ENCODE measurements at regions not wholly inside any gene's neighbourhood (a gene's known extent, or its start where the extent isn't known, plus 50 kb on each side); places are given as distances from the start of the nearest gene placed in this dataset.
"Not testable (repeated sequence)": the region's sequence is repeated elsewhere in the genome, so short reads cannot be mapped to it uniquely, and the experiment has no call there.

GRCh38 chr11:110356762-110357671, 60.6 kb upstream of the RDX start:
- Mint-ChIP-seq H3K36me3 (ENCODE audit: insufficient read depth, unreplicated experiment) (no peaks in the 10 kb centered on the region), H3K4me1 (ENCODE audit: low read depth, unreplicated experiment) (peaks cover 21% of the 10 kb centered on the region), H3K9me3 (ENCODE audit: low read depth, unreplicated experiment) (no peaks in the 10 kb centered on the region), H3K27me3 (ENCODE audit: unreplicated experiment) (no peaks in the 10 kb centered on the region), H3K27ac (ENCODE audit: unreplicated experiment) (peak overlapping the region; percentile 33), H3K4me3 (ENCODE audit: low read depth, unreplicated experiment) (no peak overlapping the region)
- BruUV-seq (replicated peaks) = no TSS peak
- no peak for TF ChIP-seq CTCF (IDR thresholded peaks at IDR 0.05; ENCODE audit: unreplicated experiment)
- intact Hi-C loops (cut with micrococcal nuclease; ENCODE audit: unreplicated experiment) = loop anchor here (5.0 kb wide), 1 partner anchor 65 kb away; no protein-coding TSS in a partner anchor
- CTCF ChIA-PET = no interaction called here
- DNase-seq = peak; percentile 51

GRCh38 chr11:110358336-110358735, 61.9 kb upstream of the RDX start:
- peaks cover 29% of the 10 kb centered on the region for H3K4me1 Mint-ChIP-seq (ENCODE audit: low read depth, unreplicated experiment)
- no peak overlapping the region for H3K27ac Mint-ChIP-seq (ENCODE audit: unreplicated experiment)
- H3K27me3 Mint-ChIP-seq (ENCODE audit: unreplicated experiment) = no peaks in the 10 kb centered on the region
- H3K4me3 Mint-ChIP-seq (ENCODE audit: low read depth, unreplicated experiment) = no peak overlapping the region
- no peaks in the 10 kb centered on the region for H3K36me3 Mint-ChIP-seq (ENCODE audit: insufficient read depth, unreplicated experiment)
- H3K9me3 Mint-ChIP-seq (ENCODE audit: low read depth, unreplicated experiment) = no peaks in the 10 kb centered on the region
- no peak for TF ChIP-seq CTCF (IDR thresholded peaks at IDR 0.05; ENCODE audit: unreplicated experiment)
- no peak for DNase-seq
- no TSS peak for BruUV-seq (replicated peaks)
- intact Hi-C loops (cut with micrococcal nuclease; ENCODE audit: unreplicated experiment) = loop anchor here (5.0 kb wide), 1 partner anchor 66 kb away; no protein-coding TSS in a partner anchor
- CTCF ChIA-PET = no interaction called here

GRCh38 chr11:110360781-110361408, 64.5 kb upstream of the RDX start:
- H3K4me3 Mint-ChIP-seq (ENCODE audit: low read depth, unreplicated experiment); H3K9me3 Mint-ChIP-seq (ENCODE audit: low read depth, unreplicated experiment); H3K27me3 Mint-ChIP-seq (ENCODE audit: unreplicated experiment); H3K36me3 Mint-ChIP-seq (ENCODE audit: insufficient read depth, unreplicated experiment); BruUV-seq (replicated peaks); H3K27ac Mint-ChIP-seq (ENCODE audit: unreplicated experiment); CTCF ChIA-PET; DNase-seq: not testable (repeated sequence)
- intact Hi-C loops (cut with micrococcal nuclease; ENCODE audit: unreplicated experiment) = loop anchor here (10.0 kb wide), 1 partner anchor 266 kb away; the partner anchor contains the start of gene ZC3H12C
- peaks cover 19% of the 10 kb centered on the region for H3K4me1 Mint-ChIP-seq (ENCODE audit: low read depth, unreplicated experiment)

- CTCF ChIA-PET = interaction anchor here (1.0 to 1.1 kb wide), 2 partner anchors 35 to 159 kb away, joined by 4 read pairs; no protein-coding TSS in a partner anchor
- BruUV-seq (replicated peaks) = no TSS peak
- TF ChIP-seq CTCF (IDR thresholded peaks at IDR 0.05; ENCODE audit: unreplicated experiment) = no peak
- intact Hi-C loops (cut with micrococcal nuclease; ENCODE audit: unreplicated experiment) = loop anchor here (10.0 kb wide), 1 partner anchor 268 kb away; the partner anchor contains the start of gene ZC3H12C
- Mint-ChIP-seq H3K27ac (ENCODE audit: unreplicated experiment) (peak overlapping the region; percentile 67), H3K36me3 (ENCODE audit: insufficient read depth, unreplicated experiment) (no peaks in the 10 kb centered on the region), H3K27me3 (ENCODE audit: unreplicated experiment) (no peaks in the 10 kb centered on the region), H3K9me3 (ENCODE audit: low read depth, unreplicated experiment) (no peaks in the 10 kb centered on the region), H3K4me1 (ENCODE audit: low read depth, unreplicated experiment) (peaks cover 19% of the 10 kb centered on the region), H3K4me3 (ENCODE audit: low read depth, unreplicated experiment) (no peak overlapping the region)
- peak; percentile 11 for DNase-seq
These were observed 66.6 kb upstream of the RDX start for GRCh38 chr11:110362971-110363509.
